CD4-positive, alpha-beta T cell treated with Interleukin-21 for 1 hour (primary cell): ENCODE measurements at regions not wholly inside any gene's neighbourhood (a gene's known extent, or its start where the extent isn't known, plus 50 kb on each side); places are given as distances from the start of the nearest gene placed in this dataset.
A peak's percentile ranks its signal among the peaks of the same experiment; 100 is the strongest.
"Not testable (repeated sequence)": the region's sequence is repeated elsewhere in the genome, so short reads cannot be mapped to it uniquely, and the experiment has no call there.

Experiments used
- DNase-seq: peaks from one replicate; pipeline ENCODE4 v3.0.0-alpha.2; 2020

DNA sequence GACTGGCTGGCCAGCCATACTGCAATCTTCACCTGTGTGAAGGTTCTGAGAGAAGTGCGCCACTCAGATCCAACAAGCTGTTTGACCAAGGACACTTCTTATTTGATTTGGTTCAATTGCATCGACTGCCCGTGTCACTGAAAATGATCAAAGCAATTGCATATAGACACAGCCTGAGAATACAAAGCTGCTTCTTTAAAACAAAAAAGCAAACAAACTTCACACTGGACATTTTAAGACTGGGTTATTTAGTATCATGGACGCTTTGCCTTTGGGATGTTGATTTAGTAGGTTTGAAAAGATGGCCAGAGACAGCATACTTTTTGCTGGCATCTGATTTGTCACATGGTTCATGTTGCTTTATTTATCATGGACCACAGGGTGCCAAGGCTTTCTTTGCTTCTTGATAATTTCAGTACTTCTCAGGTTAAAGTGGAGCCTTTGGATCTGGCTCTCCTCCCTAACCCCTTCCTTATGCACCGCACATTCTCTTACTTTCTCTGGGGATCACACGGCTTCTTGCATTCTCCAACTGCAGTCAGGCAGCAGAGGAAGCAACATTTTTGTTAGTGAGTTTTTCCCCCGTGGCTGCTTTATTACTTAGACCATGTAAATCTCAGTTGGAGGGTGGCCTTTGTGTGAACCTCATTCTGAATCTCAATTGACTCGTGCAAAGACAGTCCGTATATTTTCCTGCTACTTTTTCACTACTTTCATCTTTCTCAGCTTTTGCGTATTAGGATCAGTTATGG is 151.0 kb downstream of the CD47 start:
- no peak for DNase-seq

DNA sequence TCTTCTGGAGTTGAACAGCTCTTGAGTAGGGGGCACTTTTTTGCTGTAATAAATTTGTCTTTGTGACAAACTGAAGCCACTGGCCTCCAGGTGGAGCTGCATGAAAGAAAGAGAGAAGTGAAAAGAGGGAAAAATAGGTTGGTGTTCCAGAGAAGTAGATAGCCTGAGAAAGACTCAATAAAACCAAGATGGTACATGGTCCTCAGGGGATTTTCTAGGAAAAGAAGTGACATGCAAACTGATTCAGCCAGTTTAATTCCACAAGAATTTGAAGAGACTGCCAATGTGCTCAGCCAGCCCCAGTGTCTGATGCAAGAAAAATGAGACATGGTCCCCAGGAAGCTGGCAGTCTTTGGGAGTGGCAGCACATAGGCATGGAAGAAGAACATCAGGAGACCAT is 152.7 kb downstream of the CD47 start:
- peak; percentile 30 for DNase-seq

DNA sequence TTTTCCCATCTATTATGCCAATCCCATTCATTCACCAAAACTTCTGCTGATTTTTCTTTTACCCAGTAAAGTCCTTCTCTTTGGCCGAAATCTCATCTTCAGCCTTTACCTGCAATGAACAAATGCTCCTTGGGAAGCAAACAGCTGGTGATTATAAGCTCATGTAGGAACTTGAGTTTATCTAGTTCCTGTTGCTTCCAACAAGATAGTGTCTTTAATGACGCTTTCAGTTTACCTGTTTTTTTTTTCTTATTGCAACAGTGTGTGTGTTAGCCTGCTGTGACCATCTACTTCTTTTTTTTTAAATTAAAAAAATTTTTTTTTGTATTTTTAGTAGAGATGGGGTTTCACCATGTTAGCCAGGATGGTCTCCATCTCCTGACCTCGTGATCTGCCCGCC is 156.0 kb downstream of the CD47 start:
- DNase-seq, result no peak

DNA sequence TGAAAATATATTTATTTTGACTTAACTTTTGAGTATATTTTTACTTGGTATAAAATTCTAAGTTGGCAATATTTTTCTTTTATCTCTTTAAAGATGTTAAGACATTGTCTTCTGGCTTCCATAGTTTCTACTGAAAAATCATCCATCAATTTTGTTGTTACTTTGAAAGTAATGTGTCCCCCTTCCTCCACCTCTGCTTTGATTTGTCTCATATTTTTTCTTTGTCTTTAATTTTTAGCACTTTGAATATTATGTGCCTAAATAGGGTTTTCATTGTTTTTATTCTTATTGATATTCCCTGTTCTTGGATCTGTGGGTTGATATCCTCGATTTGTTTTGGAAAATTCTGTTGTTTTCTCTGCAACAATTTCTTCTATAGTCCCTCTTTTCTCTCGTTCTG is 157.4 kb downstream of the CD47 start:
- no peak for DNase-seq

DNA sequence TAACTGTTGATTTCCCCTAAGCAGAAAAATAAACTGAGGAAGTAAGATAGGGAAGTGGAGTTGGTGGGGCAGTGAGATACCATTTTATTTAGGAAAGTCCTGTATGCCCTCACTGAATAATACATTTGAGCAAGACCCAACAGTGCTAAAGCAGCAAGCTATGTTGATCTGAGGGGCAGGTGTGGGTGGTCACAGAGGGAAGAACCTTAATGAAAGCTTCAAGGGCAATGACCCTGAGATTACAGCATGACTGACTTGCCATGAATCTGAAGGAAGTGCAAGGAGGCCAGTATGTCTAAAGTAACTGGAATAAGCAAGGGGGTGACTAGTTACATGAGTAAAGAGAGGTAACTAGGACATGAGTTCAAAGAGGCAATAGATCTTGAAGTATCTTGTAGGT is 159.5 kb downstream of the CD47 start:
- no peak for DNase-seq

DNA sequence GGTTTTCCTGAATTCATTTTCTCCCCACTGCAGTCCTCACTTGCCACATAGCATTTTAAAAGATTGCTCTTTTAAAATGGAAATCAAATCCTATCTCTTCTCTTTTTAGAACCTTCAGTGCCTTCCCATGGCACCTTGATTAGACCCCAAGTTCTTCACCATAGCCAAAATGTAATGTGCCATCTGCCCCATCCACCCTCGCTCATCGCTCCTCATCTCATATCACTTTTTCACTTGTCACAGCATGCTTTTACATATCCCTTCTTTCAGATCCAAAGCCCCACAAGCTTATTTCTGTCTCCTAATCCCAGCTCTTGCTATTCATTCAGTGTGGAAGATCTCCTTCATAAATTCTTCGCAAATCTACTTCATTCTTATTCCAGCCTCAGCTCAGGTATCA is 161.7 kb downstream of the CD47 start:
- DNase-seq, result no peak

DNA sequence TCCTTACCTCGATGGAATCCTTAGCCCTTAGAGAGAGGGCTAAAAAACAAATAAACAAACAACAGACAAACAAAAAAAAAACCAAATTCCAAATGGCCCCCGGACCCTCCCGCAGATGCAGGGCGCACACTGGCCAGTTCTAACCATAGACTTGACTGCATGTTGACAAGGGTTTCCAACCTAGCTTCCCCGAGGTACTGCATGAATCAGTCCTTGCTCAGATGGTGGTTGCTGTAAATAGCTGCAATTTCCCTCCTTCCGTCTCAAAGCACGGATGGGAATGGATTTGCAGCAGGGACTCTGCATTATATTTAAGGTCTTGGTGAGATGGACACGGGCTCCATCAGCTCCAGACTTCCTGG is 162.8 kb downstream of the CD47 start:
- DNase-seq, result no peak

DNA sequence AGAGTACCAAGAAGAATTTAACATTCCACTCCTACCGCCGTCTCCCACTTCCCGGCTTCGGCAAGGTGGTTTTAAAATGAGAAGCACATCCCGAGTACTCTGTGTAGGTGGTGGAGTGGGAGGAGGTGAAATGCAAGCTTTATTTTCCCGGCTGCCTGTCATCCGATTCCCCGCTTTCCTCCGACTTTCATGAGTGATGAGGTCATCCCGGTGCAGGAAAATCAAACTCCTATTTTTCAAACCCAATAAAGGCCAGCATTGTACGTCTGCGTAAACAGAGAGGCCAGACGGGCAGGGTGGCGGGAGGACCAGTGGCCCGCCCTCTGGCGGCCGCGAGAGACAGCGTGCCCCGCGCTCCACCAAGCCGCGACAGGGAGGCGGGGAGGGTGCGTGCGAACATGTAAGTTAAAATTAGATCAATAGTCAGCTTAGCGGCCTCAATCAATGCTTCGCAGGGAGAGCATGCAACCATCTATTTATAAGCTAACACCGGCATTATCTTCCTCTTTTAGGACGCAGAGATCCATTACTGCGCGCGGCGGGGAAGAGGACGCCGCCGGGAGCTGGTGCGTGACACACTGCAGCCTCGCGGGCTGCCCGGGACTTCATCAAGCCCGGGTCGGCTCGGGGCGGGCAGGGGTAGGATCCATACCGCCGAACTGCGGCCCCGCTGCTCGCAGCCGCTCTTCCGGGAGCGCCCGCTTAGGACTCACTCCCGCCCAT is 163.3 kb downstream of the CD47 start:
- DNase-seq, result peak; percentile 61

DNA sequence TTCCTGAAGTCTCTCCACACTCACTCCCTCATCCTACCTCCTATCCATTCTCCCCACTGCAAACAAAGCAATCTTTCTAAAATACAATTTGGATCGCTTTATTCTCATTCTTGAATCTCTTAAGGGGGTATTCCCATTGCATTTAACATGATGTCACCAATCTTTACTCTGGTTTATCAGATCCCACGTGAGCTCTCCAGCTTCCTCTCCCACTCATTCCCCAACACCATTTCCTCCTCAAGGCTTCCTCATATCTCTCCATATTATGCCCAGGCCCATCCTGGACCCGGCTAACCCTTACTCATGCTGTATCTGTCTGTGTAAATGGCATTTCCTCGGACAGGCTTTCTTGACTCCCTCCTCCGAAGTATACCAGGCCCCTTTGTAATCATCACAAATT is 165.0 kb downstream of the CD47 start:
- DNase-seq, result no peak

DNA sequence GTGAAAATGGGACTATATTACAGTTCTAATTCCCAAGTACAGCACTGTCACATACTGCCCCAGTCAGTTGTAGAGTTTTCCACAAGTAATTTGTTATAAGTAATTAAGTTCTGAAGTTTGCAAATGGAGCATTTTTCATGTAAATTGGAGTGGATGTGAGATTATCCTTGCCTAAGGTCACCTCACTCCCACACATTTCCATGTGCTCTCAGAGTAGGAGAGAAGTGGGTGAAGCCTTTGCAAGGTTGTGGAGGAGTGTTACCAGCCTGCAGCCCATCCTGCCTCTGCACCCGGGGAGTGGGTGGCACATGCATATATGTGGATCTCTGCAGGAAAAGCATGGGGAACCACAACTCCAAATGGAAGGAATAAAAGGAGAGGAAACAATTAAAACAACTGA is 169.8 kb downstream of the CD47 start:
- no peak for DNase-seq

DNA sequence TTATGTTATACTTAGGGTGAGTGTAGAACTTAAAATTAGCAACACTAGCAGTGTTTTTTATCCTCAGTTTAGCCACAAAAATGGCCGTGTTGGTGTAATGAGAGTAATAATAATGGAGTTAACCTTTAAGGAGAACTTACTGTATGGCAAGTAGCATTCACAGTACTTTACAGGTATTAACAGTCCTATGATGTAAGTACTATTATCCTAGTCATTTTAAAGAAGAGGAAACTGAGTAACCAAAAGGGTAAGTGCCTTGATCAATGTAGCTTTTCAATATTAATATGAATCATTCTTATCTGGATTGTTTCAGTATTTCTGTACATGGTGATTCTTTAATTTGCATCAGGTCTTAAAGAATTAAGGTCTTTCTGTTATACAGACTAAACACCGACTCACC is 170.3 kb downstream of the CD47 start:
- DNase-seq, result no peak

DNA sequence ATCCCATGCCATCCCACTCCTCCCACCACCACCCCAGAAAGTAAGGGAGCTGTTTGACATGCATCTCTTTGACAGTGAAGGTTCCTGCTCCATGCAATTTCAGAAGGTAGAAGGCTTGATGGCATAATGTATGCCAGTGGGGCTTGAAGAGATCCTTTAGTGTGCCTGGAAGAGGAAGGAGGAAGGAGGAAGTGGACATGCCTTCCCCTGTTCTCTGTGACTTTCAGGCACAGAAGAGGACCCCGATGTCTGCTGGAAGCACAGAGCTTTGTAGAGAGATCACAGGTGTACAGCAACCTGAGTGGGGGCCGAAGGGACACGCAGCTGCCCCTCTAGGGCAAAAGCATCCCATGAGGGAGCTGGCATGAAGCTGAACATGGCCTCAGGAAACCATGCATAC is 171.6 kb downstream of the CD47 start:
- DNase-seq, result no peak

DNA sequence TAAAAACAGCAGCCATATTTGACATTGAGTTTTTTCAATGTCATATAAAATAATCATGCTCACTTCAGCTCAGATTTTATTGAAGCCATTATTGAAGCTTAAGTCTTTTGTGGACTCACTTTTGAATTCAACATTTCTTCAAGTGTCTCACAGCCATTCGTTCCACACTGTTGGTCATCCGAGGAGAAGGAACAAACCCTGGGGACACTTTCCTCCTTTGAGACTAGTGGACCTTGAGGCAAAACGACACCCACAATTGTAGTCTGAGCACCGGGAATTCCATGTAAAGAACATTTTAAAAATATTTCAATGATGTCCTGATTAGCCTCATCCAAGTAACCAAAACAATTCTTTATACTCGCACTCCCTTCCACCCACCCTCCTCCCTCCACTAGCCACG is 174.7 kb downstream of the CD47 start:
- no peak for DNase-seq

DNA sequence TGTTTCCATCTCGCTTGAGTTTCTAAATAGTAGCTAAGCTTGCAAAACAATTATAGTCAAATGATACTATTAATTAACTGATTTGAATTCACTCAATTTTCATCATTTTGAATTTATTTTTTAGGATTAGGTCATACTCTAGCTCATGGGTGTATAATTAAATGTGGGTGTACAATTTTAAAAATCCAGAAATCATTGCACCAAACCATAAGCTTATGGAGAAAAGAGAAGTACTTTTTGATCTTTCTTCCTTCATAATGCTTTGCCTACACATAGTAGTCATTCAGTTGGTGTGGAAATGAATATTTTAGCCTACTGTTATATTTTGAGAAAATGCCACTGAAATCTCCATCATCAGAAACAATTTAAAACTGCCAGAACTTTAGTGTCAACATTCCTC is 175.1 kb downstream of the CD47 start:
- no peak for DNase-seq

DNA sequence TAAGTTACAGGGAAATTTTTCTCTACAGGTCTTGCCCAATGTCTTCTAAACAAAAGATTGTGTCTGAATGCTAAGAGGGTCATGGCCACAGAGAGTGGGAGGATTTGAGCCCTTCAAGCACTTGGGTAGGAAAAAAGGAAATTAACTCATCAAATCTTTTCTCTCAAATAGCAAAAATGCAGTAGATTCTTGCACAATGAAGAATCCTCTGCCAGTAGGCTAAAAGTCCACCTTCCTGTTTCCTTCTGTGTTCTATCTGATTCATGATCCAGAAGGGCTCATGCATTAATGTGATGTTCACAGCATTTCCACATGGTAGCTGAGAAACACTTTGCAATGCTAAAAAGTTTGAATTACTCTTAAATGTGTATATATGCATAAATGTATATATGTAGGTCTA is 177.1 kb downstream of the CD47 start:
- no peak for DNase-seq

DNA sequence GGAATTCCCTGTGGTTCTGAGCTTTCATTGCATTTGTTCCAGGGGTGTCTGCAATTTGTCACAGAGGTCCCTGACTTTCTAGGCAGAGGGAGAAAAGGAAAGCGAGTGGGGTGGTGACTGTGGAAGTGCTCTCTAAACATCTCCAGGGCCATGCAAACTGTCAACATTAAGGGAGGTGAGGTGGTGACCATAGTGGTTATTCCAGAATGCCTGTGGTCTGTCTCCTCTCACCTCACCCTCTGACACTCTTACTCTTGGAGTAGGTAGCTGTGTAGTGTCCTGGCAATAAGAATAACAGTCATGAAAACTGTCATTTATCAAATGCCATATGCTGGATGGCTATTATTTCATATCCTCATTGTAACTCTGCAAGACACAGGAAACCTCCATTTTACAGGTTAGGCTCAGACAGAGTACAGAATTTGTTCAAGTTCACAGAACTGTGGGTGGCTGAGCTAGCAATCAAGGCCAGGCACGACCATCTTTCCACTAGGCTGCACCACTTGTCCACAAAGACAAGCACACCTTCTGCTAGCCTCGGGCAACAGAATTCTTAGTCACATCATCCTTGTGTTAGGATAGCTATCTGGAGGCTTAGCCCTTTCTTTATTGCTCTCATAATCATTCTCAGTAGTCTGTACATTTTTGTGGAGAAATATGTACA is 179.4 kb downstream of the CD47 start:
- no peak for DNase-seq

DNA sequence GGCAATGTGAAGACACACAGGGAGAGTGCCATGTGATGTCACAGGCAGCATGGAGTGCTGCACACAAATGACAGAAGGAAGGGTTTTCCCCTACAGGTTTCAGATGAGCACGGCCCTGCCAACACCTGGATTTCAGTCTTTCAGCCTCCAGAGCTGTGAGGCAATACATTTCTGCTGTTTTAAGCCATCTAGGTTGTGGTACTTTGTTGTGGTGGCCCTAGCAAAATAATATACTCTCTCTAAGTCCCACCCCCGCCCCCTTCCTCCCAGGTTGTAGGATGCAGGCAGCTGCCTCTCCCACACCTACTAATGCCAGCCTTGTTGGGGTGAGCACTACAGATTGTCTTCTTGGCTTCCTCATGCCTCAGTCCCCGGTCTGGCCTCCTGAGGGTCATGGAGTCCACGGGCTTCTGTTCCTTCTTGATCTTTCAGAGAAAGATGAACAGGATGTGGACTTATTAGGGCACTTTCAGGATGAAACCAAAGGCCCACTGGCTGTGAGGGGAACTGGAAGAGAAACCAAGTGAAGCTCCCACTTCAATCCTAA is 180.0 kb downstream of the CD47 start:
- DNase-seq, result no peak

DNA sequence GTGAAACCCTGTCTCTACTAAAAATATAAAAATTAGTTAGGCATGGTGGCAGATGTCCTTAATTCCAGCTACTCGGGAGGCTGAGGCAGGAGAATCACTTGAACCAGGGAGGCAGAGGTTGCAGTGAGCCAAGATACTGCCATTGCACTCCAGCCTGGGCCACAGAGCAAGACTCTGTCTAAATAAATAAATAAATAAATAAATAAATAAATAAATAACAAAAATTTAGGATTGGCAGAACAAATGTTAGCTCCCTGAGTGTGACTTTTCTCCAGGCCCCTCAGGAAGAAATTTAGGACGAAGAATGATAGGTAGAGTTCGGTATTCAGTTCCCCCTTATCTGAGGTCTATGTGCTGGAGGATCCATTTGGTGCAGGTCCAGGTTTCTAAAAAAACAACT is 181.2 kb downstream of the CD47 start:
- DNase-seq, result not testable (repeated sequence)

DNA sequence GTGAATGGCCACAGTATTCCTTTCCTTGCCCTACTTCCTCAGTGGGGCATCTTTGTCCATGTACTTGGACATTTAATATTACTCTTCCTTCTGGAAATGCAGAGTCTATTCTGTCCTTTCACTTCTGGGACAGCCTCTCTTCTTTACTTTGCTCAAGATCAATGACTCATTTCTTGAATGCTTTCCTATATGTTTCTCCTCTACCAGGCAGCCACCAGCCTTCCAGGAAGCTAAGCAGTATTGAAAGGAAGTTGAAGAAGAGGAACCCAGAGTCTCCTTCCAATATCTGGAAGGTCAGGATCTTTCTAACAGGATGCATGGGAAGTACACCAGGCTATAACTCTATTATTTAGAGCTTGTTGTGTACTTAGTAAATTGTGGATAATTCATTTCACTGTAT is 182.8 kb downstream of the CD47 start:
- DNase-seq, result no peak

DNA sequence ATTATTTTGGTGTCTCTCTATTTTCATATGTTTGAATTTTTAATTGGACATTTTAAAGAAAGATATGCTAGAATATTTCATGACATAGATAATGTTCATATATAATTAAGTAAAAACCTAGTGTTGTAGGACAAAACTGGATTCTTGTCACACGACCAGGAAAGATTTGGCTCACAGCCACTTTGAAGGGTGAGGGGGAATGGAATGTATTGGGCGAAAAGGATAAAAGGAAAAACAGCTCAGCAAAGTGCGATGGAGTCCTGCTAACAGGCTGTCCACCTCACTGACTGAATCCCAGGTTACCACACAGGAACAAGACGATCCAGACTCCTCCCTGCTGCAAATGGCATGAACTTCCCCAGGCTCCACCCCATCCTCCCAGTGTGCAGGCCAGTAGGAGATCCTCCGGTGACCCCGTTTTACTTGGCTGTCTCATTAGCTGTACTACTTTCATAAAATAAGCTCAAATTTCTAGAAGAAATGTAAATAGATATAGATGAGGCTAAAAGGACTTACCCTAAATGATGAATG is 186.2 kb downstream of the CD47 start:
- DNase-seq, result no peak

DNA sequence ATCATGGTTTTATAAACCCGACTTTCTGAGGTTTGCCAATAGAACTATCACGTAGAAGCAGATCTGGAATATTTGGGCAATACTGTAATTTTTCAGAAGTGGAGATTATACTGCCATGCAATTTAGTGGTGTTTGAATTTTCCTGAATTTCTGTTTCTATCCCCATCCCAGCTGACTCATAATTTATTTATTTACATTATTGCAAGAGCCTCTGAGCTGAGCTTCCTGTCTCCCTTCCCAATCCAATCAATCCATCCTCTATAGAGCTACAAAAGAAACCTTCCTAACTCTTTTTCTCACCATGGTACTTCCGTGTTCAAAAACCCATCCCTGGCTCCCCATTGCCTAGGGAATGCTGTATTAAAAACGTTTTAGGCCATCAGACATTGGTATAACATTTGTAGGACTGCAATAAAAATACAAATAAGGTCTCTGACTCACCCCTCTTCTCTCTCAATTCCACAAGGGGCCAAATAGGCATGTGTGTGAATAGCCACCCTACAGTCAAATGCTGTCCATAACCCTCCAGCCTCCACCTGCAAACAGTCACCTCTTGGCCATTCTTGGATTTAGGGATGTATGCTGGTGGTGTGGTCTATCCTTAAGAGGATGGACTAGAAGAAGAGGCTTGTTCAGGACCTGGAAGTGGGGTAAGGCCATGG is 190.7 kb downstream of the CD47 start:
- no peak for DNase-seq

DNA sequence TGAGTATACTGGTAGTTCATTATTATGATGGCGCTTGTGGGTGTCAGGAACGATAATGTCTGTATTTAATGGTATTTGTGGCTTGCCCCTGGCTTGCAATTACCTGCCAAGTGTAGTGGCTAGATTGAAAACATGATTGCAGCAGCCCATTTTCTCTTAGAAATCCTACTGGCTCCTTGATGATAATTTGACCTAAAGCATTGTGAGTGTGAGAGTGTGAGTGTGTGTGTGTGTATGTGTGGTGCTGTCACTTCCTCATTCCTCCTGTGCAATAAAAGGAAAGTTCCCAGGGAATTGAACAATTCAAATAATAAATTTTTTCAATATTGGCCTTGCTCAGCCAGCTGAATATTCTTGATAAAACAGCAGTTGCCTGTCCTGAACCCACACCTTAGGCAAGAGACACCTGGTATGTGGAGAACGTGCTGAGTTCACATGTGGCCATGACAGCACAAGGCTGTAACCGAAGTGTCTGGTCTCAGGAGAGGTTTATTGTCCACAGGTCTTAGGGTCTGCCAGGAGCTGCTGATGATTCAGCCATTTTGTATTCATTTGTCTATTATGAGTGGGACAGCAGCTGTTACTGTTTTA is 193.3 kb downstream of the CD47 start:
- no peak for DNase-seq

DNA sequence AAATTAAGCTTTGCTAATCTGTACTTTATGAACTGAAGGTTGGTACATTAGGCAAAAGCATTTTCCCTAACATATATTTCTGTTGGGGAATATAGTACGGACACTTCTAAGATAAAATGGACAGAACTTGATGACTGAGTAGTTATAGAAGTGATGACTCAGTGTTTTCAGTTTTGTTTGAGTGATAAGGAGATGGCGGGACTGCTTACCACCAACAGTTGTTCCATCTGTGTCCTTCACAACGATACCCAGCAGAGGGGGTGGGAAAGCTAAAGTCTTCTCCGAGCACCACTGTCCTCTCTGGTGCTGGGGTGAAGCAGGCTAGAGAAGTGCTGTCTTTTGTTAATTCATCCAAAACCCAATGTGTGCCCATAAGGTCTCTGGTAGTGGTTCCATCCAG is 195.8 kb downstream of the CD47 start:
- no peak for DNase-seq
